Globus pallidus (tissue), 1 donor: ENCODE measurements at regions not wholly inside any gene's neighbourhood (a gene's known extent, or its start where the extent isn't known, plus 50 kb on each side); places are given as distances from the start of the nearest gene placed in this dataset.

ENCODE experiments used
- DNase-seq: peaks from one replicate; pipeline ENCODE4 v3.0.0-alpha.2; 2015; ENCODE audit warnings: low spot score

DNA sequence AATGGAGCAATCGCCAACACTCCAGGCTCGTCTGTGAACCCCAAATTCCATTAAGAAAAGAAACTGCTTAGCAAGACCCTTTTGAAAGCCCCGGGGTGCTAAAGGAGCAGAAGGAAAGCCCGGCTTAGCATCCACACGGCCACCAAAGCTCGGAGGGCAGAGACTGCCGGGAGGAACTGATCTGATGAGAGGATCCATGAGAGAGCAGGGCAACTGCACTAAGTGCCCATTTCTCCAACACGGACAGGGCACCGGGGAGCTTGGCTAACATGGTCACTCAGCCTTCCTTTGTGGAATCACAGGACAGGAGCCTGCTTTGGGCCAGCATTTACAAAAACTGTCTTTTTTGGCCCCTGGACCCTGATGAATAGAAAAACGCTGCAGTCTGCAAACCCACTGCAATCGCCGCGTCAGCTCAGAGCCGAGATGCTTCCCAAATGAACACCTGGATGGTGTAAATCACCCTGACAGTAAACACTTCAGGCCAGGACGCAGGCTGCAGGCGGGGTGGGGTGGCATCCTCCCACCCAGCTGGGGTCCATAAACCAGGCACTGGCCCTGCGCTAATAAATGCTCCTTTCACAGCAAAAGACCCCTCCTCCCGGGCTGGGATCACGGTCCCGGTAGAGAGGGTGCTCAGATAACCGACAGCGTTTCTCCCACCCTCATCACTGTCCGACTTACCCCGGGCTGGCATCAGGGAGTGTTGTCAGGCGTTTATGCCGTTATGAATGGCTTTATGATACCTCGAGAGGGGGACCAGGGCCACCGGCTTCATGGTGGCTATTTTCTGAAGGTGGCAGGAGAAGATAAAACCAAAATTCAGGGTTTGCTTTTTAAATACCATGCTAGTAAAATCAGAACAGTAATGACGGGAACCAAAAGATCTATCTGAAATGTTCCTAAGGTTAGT, 299.5 kb downstream of the IRF8 start:
- no peak for DNase-seq

DNA sequence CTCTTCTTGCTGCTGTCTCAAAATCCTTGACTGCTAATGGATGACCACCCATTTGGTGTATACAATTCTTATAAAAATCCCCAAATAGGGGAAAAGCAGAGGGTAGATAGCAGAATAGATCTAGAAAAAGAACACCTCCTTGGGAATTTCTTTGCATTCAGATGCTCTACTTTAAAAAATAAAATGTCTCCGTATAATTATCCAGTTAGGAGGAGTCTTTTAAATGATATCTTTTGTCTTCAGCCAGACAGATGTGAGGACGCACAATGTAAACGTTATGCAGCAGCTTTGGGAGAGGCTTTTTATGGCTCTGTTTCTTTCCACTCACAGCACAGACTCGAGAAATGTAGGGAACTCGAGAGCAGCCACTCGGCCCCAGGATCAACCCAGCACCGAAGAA, 300.2 kb downstream of the IRF8 start:
- no peak for DNase-seq

DNA sequence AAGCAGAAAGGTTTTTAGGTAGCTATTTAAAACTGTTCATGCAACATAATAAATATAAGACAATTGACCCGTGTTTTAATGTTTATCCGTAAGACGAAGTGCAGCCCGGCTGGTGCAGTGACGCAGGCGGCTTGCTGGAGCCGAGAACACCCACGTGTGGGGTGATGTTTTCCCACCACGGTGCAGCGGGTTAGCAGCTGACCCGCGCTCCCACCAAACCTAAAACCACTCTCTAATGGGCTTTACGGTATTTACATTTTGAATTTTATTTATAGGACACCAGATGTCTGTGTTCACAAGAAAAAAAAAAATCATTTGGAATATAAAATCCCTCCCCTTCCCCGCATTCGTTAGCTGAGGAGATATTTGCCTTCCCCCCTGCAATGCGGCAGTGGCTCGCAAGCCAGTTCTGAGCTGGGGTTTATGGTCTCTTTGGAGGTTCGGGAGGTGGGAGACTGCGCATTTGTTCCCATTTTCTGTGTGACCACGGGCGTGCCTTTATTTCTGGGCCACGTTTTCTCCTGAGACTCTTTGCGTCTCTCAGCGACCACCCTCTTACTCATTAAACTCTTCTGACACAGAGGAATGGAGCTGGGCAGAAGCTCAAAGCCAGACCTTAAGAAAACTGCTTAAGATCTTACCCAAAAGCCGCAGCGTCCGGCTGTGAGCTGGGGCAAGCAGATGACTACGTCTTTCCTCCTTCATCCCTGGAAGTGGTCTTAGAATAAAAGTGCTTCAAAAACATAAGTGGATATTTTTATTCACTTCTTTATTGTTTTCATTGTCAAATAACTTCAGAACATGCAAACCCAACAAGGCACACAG, 301.1 kb downstream of the IRF8 start:
- no peak for DNase-seq

DNA sequence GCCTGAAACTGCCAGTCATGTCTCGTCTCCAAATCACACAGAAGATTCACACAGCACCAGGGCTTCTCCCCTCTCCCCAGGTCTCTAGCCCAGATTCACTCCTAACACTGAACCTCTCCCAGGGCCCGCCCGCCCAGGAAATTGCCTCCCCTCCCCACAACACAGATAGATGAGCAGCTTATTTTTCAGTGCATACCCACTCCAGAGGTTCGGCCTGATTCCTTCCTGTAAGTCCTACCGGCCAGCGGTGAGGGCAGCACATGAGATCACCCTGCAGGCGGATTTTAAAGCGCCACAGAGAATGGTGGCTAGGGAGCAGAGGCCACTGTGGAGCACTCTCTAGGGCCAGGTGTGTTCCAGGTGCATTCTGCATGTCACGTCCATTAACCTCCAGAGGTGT, 301.8 kb downstream of the IRF8 start:
- no peak for DNase-seq

DNA sequence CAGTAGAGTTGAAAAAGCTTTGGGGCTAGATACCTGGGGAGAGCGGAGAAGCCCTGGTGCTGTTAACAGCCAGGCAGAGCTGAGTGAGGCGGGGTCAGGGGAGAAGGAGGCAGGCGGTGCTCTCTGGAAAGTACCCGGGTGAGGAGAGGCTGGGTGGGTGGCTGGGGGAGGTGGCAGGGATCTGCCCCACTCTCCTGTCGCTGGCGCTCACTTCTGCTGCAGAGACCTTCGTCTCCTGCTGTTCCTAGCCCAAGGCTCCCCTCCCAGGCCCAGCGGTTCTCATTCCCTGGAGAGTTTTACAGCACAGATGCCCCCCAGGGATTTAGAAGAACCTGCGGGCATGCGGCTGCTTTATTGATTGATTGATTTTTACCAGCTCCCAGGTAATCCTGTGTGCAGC, 302.8 kb downstream of the IRF8 start:
- no peak for DNase-seq

DNA sequence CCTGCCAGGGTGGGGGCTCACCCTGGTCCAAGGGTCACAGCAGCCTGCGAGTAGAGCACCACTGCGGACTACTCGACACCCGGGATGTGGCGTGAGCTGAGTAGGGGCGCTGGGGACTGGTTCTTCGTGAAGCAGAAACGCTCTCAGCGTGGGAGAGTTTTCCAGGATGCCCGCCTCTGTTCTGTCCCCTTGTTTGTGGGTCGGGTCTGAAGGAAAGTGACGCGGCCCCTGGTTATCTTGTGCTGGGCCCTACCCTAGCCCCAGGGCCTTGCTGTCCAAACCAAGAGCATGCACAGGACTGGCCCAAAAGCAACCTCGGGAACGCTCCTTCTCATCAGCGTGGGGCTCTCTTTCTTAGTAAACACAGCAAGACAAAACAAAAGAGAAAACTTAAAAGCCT, 303.3 kb downstream of the IRF8 start:
- DNase-seq, result no peak

DNA sequence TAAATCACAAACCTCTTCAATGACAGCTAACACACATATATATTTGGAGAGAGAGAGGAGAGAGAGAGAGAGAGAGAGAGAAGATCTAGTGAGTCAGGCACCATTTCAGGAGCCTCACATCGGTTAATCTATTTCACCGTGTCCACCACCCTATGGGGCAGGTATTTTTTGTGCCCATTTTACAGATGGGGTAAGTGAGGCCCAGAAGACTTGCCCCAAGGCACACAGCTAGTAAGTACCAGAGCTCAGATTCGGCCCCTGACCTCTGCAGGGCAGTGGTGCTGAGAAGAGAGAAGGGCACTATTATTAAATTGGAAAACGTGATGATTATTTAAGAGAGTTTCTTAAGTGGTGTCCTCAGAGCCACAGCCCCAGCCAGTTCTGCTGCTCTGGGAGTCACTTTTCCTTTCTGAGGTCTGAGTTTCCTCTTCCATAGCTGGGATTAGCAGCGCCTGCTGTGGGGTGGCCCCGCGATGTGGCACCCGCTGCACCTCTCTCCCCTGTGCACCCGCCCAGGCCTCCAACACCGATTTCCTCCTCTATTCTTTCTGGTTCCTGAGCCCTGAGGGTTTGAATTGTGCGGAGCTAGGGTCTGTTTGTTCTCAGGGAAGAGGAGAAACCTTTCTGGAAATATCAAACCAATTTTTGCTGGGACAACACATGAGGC, 303.9 kb downstream of the IRF8 start:
- DNase-seq, result no peak

DNA sequence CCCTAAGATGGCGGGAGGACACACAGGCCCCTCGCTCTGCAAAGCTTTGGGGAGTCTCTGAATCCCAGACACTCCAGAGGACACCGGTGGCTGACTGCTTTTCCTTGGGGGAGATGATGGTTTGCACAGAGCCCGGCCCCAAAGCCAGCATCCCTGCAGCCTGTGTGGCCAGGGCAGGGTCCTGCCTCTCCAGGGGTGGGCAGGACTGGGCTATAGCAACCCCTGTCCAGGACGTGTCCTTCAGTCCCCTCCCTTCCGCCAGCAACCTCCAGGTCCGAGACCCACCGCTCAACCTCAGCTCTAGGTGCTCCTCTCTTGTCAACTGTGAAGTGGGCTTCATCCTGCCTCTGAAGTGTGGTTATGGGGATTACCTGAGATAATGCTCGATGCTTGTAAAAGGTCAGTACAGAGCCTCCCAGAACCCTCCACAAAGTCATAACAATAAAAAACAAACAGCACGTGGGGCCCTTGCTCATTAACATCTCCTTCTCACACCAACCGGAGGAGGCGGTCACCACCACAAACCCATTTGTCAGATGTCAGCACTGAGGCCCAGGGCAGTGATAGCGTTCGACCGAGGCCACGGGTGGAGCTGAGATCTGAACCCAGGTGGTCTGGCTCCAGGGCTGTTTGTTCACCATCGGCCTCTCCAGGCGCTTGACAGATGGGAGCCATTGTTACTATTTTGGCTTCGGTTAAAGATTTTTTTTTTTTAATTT, 304.8 kb downstream of the IRF8 start:
- DNase-seq, result no peak

DNA sequence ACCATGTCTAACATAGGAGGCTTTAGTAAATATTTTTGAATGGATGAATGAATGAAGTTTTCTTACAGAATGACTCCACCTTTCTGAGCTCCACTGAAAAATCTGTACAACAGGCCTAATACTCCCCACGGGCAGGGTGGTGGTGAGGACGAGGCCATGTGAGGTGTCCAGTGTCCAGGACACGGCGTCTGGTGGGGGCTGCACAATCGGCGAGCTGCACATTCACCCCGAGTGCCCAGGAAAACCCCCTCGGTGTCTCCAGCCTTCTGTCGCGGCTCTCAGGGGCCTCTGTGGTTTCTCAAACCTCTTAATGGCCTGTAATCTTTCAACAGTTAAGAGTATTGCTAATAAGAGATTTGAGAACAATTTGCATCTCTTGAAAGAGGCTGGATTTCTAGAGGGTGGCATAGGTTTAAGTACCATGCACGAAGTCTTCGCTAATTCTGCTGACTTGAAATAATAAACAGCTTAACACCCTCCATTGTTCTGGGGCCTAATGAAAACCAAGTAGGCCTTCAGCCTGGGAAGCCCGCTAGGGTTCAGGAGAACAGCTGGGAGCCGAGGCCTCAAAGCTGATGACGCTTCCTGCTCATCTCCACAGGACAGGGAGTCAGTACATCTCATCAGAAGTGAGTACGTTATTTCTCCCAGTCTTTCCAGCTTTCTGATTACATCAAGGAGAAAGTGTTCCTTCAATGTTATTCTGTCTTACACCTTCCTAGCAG, 304.6 kb upstream of the FOXF1 start:
- no peak for DNase-seq

DNA sequence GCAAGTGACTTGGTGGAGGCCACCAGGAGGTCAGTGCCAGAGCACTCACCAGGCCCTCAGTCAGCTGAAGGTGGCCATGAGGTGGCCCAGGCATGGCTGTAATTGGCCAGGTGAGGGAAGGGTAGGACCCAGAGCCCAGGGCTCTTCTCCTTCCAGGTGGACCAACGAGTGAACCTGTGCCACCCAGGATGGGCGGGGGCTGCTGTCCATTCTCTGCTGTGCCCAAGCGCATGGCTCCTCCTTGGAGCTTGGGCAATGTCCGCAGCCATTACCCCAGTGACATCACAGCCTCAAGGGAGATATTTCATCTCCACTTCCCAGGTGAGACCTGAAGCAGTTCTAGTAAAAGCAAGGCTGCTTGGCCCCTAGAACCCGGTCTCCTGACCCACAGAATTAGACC, 303.0 kb upstream of the FOXF1 start:
- no peak for DNase-seq

DNA sequence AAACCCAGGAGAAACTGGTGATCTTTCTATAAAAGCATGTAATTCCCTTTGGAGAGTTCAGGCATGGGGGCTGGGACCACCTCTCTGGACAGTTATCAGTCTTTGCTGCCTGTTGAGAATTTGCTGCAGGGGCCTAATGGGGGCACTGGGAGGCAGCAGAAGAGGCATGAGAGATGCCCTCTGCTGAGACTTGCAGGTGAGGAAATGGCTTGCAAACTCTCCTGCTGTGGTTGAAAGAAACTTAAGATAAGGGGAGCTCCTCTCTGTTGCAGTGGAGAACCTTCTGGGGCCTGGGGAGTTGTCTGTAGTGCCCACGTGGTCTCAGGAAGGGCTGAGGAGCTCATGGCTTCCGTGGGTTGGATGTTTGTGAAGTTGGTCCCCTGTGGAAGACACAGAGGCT, 301.1 kb upstream of the FOXF1 start:
- DNase-seq, result no peak

DNA sequence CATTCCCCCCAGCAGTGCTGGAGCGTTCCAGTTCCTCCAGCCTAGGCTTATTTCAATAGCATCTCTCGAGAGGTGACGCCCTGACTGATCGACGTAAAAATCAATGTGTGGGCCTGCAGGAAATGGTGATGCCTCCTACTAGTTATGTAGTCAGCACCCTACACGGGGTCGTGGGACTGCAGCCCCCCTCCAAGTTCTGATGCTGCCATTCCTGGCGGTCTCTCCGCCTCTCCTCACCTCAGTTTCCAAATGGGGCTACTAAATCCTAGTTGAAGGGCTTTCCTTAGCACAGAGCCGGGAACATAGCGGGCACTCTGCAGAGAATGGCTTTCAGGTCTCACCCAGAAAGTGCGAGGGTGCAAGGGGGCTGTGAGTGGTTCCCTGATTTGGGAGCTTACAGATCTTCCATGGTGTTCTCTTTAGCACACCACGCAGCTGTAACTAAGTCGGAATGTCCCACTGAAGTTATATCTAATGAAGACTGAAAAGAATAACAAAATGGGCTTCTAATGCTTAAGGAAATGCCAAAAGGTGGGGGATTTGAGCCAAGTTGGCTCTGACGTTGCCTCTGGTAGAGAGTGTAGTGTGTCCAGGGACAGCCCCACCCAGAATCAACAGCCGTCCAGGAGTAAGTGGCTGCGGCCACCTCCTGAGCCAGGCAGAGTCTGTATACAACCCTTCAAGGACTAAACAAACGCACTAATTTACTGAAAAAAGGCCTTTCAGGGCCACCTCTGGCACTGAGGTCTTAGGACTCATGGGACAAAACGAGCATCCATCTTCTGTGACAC, 299.7 kb upstream of the FOXF1 start:
- no peak for DNase-seq

DNA sequence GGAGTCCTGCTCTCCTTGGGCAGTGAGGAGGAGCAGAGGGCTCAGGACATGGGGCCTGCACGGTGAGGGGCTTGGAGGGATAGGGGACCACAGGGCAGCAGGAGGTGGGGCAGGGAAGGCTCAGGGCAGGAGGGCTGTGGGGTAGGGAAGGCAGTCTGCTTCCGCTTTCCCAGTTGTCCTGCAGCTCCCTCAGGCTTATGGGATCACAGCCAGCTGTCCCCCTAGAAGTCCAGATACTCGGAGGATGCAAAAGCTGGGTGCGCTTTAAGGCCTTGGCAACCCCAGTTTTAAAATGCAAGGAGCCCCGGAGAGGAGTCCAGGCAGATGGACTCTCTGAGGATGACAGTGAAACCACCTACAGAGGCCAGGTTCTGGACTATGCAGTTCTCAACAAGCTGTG, 299.1 kb upstream of the FOXF1 start:
- no peak for DNase-seq

DNA sequence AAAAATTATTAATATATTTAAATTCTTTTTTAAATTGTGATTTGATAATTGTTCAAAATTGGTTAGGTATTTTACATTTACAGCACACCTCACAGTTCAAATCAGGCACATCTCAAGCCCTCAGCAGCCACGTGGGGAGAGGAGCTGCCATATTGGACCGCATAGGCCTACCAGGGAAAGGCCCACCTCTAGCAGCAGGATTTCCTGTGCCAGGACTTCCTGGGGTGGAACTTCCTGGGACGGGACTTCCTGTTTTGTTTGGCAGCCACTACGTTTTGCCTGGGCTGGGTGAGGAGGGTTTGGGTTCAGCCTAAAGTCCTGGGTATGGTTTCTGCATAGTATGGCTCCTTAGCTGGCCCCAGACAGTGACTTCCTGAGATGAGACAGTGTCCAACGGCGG, 298.5 kb upstream of the FOXF1 start:
- DNase-seq, result no peak

DNA sequence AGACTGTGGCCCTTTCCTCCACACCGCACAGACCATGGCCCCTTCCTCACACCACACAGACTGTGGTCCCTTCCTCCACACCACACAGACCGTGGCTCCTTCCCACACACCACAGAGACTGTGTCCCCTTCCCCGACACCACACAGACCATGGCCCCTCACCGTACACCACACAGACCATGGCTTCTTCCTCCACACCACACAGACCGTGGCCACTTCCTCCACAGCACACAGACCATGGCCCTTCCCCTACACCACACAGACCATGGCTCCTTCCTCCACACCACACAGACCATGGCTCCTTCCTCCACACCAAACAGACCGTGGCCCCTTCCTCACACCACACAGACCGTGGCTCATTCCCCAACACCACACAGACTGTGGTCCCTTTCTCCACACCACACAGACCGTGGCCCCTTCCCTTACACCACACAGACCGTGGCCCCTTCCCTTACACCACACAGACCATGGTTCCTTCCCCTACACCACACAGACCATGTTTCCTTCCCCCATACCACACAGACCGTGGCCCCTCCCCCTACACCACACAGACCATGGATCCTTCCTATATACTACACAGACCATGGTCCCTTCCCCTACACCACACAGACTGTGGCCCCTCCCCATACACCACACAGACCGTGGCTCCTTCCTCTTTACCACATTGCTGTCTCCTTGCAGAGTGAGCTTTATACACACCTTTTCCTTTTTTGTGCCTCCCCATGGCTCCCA, 297.5 kb upstream of the FOXF1 start:
- DNase-seq, result no peak

DNA sequence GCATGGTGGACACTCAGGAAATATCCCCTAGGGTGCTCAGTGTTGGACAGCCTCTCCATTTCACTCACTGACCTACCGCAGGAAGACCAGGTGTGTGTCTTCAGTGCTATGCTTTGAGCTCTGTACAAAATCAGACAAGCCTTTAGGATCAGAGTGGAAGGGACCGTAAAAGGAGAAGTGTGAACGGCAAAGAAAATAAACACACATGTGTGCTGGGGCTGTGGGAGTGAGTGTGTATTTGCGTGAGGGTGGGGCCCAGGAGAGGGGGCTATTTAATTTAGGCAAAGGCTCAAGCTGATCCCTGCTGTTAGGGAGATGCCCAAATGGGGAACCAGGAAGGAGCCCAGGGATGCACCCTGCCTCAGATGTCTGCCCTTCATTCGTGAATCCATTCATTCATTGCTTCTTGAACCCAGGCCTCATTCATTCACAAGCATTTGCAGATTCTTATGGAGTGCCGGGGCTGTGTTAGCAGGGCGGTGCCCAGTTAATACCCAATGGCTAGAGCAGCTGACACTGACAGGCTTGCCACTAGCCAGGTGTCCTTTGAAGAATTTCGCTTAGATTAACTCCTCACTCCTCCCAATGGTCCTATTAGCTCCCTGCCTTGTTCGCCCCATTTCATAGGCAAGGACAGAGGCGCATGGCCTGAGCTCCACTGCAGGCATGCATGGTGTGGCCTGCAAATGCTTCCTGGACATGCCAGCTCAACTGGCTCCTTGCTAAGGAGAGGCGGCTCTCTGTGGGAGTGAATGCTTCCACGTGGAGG, 296.7 kb upstream of the FOXF1 start:
- no peak for DNase-seq

DNA sequence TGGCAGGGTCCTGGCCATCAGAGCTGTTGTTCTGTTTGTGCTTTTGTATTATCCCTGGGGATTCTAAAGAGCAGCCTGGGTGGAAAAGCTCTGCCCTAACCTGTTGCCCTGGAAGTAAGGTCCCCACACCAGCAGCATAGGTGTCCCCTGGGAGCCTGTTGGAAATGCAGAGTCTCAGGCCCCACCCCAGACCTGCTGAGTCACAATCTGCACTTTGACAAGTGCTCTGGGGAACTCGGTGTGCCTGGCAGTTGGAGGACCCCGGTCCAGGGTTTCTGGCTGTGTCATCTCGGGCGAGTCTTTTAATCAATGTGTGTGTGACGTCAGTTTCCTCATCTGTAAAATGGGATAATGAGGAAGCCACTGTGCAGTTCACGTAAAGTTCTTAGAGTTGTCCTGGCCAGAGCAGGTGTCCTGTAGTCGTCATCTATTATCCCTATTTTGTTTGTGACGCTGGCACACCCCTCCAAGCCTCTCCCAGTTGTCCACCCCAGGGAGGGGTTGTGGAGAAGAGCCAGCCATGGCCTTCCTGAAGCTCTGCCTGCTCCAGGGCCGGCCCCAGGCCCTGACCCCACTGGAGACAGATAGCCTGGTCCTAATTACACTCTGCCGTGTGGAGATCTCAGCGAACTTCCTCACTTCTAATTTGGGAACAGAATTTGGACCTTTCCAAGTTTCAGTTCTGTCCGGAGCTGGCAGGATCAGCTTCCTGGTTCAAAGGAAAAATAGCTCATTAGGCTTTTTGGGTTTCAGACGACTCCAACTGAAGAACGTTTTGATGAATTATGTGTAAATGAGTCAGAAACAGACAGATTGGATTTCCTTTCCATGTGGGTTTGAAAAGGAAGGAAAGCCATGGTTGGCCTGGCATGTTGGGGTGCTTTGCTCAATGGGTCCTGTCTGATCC, 295.7 kb upstream of the FOXF1 start:
- peak; percentile 29 for DNase-seq
